ENCODE measurements at regions not wholly inside any gene's neighbourhood (a gene's known extent, or its start where the extent isn't known, plus 50 kb on each side); places are given as distances from the start of the nearest gene placed in this dataset.

- TF ChIP-seq CTCF (IDR thresholded peaks at IDR 0.05), result no peak
- no peak for TF ChIP-seq POLR2A (IDR thresholded peaks at IDR 0.05)
Measured at GRCh38 chr2:176984987-176985386, 227.6 kb upstream of the HNRNPA3 start.
